HG03064 (cell line): ENCODE measurements at regions not wholly inside any gene's neighbourhood (a gene's known extent, or its start where the extent isn't known, plus 50 kb on each side); places are given as distances from the start of the nearest gene placed in this dataset.

ENCODE experiments used
- ATAC-seq: cut with Tn5 transposase; IDR thresholded peaks from one replicate; pipeline ENCODE4 v1.9.1; 2021; ENCODE audit warnings: low read depth; ENCODE audit not compliant: unreplicated experiment

- no peak for ATAC-seq
Observed at GRCh38 chr14:84670796-84671195, 859.1 kb upstream of the FLRT2 start.

- ATAC-seq = no peak
Observed at GRCh38 chr14:84671776-84672175, 858.2 kb upstream of the FLRT2 start.

DNA sequence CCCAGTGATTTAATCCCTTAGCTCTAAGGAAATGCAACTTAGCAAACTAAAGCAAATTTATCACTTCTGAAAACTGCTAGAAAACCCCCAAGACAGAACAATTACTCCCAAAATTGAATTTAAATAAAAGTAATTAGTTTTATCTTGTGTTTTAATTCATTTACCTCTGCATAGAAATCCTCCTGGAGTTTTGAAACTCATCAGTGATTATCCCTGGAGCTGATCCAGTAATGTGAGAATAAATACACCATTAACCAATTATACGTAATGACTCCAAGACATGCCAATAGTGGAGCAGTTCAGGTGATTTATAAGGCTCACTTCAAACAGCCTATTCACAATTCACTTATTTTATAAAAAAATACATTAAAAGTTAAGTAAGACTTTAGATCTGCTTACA lies 855.3 kb upstream of the FLRT2 start:
- no peak for ATAC-seq

GRCh38 chr14:84686550-84686949 lies 843.4 kb upstream of the FLRT2 start:
- ATAC-seq = no peak

- no peak for ATAC-seq
Observed at GRCh38 chr14:84688297-84689025, 841.5 kb upstream of the FLRT2 start.

- ATAC-seq = no peak
Observed at GRCh38 chr14:84694161-84694560, 835.8 kb upstream of the FLRT2 start.

- no peak for ATAC-seq
Observed at GRCh38 chr14:84704601-84705000, 825.3 kb upstream of the FLRT2 start.

DNA sequence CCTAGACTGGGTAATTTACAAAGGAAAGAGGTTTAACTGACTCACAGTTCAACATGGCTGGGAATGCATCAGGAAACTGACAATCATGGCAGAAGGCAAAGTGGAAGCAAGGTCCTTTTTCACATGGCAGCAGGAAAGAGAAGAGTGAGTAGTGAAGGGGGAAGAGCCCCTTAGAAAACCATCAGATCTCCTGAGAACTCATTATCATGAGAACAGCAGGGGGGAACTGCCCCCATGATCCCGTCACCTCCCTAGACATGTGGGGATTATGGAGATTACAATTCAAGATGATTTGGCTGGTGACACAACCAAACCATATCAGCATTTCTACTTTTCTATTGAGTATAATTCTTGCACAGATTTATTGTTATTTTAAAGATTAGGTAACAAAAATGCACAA lies 822.1 kb upstream of the FLRT2 start:
- no peak for ATAC-seq

DNA sequence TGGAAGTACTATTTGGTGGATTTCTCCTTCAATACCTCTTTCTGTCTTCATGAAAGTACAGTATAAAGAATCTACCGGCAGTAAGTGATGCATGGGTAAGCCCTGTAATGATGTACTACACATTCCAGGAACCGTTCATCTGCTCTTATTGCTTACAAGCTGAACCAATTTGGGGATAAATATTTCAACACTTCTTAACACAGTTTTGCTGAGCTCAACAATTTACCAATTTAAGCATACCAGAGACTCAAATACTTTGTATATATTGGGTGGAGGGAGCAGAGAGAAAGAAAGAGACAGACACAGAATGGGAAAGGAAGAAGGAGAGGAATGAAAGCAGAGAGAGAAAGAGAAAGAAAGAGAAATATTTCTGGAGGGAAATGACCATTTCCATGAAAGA lies 821.1 kb upstream of the FLRT2 start:
- ATAC-seq = no peak

- no peak for ATAC-seq
Observed at GRCh38 chr14:84726471-84726870, 803.5 kb upstream of the FLRT2 start.

DNA sequence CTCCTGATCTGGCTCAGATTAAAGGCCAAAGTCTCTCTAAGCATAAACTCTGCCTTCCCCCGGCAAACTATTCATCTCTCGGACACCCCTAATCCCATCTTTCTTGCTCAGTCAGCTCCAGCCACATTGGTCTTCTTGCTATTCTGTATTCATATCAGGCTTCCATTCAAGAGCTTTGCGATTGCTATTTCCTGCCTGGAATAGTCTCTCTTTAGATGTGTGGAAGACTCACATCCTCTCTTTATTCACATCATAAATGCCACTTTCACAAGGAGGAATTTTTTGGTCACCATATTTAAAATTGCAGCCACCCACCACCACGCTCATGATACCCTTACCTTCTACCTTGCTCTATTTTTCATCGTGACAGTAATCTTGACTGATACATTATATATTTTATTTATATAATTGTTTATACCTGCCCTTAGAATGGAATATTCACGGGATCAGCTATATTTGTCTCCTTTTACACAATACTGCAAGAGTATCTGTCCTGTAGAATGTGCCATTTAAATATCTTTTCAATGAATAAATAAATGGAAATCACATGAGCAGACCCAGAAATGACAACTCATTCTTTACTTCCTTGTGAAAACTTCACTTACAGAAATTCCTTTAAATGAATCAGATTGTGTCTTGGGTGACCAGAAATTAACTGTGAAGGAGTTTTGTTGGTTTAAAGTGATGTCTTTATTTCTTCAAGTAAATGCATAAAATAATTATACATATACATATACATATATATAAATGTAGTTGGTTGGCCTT lies 780.6 kb upstream of the FLRT2 start:
- no peak for ATAC-seq

- ATAC-seq = no peak
Observed at GRCh38 chr14:84750284-84750683, 779.7 kb upstream of the FLRT2 start.

GRCh38 chr14:84750763-84751554 lies 779.0 kb upstream of the FLRT2 start:
- ATAC-seq = no peak

GRCh38 chr14:84751745-84752144 lies 778.2 kb upstream of the FLRT2 start:
- ATAC-seq = no peak

DNA sequence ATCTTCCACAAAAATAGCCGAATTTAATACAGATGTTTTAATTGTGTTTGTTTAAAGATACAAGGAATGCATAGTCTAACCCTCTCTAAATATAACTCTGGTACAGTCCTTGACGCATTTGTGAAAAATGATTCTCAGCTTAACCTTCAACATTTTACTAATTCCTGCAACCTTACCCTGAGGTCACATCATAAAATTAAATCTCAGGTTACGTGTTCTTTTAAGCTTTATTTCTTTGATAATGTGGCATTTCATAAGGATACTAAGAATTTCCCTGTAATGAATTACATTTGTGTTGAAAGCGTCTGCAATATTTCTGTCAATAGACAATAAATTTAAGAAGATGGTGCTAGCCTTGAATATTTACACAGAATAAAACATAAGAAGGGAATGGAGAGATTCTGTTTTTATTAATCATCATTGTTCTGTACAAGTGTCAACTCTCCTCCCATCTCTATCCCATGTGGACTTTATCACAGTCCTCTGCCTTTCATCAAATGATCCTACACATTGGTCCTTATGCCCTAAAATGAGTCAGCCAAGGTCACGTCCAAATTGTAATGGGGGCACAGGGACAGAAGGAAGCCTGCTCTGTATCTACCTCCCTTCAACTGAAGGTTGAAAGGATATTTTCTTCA lies 769.3 kb upstream of the FLRT2 start:
- no peak for ATAC-seq

DNA sequence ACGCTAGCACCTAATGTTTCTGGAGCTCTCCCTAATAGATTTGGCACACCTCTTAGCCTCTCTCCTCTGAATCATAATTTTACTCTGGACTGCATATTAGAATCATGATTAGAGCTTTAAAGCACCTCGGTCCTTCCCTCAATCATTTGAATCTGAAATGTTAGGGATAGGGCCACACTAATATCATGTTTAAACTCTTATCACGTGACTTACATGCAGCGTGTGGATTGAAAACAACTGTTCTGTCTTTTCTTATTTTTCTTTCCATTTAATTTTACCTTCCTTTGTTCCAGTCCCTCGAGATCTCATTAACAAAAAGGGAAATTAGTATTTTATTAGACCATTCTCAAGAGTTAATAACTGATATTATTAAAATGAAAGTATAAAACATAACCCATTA lies 762.5 kb upstream of the FLRT2 start:
- ATAC-seq = no peak

DNA sequence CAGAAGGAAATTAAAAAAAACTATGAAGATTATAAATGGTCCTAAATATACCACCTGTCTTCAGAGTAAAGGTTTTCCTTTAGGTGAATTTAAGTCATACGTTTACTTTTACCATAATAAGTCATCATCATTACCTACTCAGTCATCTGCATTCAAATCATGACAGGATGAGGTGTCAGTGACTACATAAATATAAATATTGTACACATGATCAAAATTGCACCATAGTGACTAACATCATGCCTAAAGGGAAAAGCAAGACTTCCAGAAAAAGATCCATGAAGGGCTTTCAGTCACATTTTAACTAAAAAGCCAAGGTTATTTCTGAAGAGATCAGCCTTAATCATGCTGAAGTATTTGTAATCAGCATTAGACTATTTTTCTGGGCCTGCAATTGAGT lies 759.9 kb upstream of the FLRT2 start:
- no peak for ATAC-seq

DNA sequence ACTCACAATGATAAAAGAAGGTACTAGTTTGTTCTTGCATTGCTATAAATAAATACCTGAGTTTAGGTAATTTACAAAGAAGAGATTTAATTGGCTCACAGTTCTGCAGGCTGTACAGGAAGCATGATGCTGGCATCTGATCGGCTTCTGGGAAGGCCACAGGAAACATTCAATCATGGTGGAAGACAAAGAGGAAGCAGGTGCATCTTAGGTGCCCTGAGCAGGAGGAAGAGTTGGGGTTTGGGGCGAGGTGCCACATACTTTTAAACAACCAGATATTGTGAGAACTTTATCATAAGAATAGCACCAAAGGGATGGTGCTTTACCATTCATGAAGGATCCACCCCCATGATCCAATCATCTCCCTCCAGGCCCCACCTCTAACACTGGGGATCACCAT lies 752.6 kb upstream of the FLRT2 start:
- ATAC-seq = no peak

DNA sequence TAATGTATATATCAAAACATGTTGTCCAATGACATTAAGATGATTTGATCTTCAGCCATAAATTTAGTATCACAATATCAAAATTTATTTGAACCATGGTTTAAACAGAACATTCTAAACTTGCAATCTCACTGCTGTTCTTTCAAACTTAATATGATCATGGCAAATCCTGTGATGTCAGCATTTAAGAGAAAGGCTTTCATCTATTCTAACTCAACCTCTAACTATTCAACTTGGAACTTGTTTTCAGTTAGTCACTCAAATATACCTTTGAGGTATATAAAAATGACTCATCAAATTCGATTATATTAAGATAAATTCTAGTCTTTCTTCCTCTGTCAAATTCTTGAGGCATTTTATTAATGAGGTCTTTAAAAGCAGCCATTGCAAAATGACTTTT lies 747.0 kb upstream of the FLRT2 start:
- ATAC-seq = no peak

- ATAC-seq = no peak
Observed at GRCh38 chr14:84783511-84783910, 746.4 kb upstream of the FLRT2 start.

GRCh38 chr14:84785996-84786395 lies 743.9 kb upstream of the FLRT2 start:
- ATAC-seq = no peak
